Neural crest cell (in vitro differentiated cells): ENCODE measurements at regions not wholly inside any gene's neighbourhood (a gene's known extent, or its start where the extent isn't known, plus 50 kb on each side); places are given as distances from the start of the nearest gene placed in this dataset.

Experiments
- DNase-seq: peaks from one replicate; pipeline ENCODE4 v3.0.0; 2021; ENCODE audit warnings: low read depth, mixed read lengths, low spot score
- H3K27ac Mint-ChIP-seq: one replicate; pipeline ENCODE4 v1.8.0; 2021; ENCODE audit warnings: mild to moderate bottlenecking, mixed read lengths; ENCODE audit not compliant: unreplicated experiment
- H3K27me3 Mint-ChIP-seq: 2 replicates; pipeline ENCODE4 v1.8.0; 2021; ENCODE audit warnings: low read depth, mild to moderate bottlenecking, mixed read lengths
- H3K36me3 Mint-ChIP-seq: 2 replicates; pipeline ENCODE4 v1.8.0; 2021; ENCODE audit warnings: low read depth, mild to moderate bottlenecking, mixed read lengths
- H3K4me1 Mint-ChIP-seq: 2 replicates; pipeline ENCODE4 v1.8.0; 2021; ENCODE audit warnings: mixed read lengths
- H3K4me3 Mint-ChIP-seq: one replicate; pipeline ENCODE4 v1.8.0; 2021; ENCODE audit warnings: mild to moderate bottlenecking, mixed read lengths
- H3K9me3 Mint-ChIP-seq: 2 replicates; pipeline ENCODE4 v1.8.0; 2021; ENCODE audit warnings: mixed read lengths
- TF ChIP-seq, protein P1 (sequence below): fragments of 200-600 bp; sonication (generic); conservative IDR thresholded peaks from 2 replicates; pipeline ENCODE4 v1.5.0; 2021; ENCODE audit warnings: antibody characterized with exemption, mild to moderate bottlenecking

DNA sequence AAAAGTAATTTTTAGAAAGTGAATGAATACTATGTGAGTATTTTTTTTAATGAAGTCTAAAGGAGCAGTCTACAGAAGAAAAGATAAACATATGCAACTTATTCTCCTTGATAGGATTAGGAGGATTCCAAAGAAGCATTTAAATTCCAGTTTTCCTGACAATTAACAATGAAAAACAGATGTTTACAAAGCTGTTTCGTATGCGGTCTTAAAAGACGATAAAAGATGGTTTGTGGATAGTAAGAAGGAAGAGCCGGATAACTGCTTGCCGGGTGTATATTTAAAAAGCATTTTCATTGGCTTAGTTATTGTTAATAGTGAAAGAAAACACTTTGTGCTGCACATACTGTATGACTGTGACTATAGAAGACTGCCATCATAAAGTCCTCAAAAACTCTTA is 120.0 kb upstream of the C11orf58 start:
- Mint-ChIP-seq H3K27me3 (peaks cover 11% of the 10 kb centered on the region), H3K9me3 (peaks cover 6% of the 10 kb centered on the region), H3K27ac (no peak overlapping the region), H3K36me3 (peaks cover 6% of the 10 kb centered on the region), H3K4me1 (peaks cover 9% of the 10 kb centered on the region), H3K4me3 (no peak overlapping the region)
- no peak for DNase-seq
- TF ChIP-seq, protein P1, sequence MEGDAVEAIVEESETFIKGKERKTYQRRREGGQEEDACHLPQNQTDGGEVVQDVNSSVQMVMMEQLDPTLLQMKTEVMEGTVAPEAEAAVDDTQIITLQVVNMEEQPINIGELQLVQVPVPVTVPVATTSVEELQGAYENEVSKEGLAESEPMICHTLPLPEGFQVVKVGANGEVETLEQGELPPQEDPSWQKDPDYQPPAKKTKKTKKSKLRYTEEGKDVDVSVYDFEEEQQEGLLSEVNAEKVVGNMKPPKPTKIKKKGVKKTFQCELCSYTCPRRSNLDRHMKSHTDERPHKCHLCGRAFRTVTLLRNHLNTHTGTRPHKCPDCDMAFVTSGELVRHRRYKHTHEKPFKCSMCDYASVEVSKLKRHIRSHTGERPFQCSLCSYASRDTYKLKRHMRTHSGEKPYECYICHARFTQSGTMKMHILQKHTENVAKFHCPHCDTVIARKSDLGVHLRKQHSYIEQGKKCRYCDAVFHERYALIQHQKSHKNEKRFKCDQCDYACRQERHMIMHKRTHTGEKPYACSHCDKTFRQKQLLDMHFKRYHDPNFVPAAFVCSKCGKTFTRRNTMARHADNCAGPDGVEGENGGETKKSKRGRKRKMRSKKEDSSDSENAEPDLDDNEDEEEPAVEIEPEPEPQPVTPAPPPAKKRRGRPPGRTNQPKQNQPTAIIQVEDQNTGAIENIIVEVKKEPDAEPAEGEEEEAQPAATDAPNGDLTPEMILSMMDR: no peak

DNA sequence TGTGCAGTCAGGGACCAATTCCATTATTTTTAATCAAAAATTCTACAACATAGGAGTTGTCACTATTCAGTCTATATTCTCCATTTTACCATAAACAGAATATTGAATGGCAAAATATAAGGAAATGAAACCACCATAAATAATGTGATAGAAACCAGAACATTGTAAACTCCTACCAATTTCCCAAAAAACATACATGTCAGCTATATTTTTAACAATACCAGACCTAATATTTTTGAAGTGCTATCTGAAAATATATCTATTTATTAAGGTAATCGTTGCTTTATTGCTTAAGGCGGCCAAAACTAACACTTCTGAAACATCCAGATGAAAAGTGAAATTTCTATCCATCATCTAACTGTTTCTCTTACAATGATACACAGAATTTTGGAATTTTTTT is 123.0 kb upstream of the C11orf58 start:
- Mint-ChIP-seq H3K36me3 (no peaks in the 10 kb centered on the region), H3K4me3 (no peak overlapping the region), H3K27me3 (peaks cover 11% of the 10 kb centered on the region), H3K9me3 (no peaks in the 10 kb centered on the region), H3K4me1 (peaks cover 32% of the 10 kb centered on the region), H3K27ac (no peak overlapping the region)
- TF ChIP-seq, protein P1: no peak
- DNase-seq: no peak

DNA sequence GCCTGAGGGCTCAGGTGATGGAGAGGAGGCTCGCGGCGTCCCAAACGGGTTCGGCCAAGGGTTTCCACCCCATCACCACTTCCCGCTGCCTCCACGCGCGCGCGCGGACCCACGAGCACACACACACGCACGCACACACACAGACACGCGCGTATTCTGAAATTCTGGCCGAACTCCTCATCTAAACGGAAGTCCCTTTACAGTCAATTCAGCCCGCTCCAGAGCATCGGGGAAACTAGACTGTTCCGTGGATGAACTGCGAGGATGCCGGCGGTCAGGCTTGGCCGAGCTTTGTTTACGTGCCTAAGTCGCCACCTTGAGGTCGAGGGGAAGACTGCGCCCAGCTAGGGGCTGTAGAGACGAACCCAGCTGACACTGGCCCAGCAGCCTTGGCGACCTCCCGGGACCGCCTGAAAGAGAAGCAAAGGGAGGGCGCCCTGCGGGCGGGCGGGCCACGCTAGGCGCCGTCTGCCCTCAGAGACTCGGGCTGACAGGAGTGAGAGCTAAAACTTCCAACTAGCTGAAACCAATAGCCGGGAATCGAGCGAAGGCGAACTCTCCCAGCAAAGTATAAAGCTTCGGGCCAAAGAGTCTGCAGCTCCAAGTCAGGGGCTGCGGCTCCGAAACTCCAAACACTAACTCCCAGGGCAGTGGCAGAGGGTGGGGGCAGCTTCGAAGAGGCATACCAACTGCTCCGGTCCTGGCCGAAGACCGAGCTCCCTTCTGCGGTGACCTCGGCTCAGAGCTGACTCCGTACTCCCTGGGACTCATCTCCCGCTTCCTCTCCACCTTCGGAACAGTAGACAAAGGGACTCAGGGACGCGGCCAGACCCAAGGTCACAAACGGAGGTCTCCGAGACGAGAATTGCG is 124.7 kb upstream of the C11orf58 start:
- H3K27ac Mint-ChIP-seq: peak overlapping the region; percentile 95

DNA sequence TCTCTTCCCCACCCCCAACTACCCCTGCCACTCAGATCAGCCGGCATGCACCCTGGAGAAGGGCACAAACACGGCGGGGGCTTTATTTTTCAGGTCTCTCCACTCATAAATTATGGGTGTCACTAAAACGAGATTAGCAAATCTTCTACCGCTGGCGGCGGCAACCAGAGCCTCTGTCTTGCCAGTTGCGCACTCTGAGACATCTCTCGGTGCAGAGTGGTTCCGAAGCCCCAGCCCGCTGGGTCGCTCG is 125.3 kb upstream of the C11orf58 start:
- peak overlapping the region; percentile 13 for H3K27ac Mint-ChIP-seq
- no peak for DNase-seq

More for the DNA sequence above, 124.7 kb upstream of the C11orf58 start:
- TF ChIP-seq, protein P1: peak; percentile 95
- H3K4me3 Mint-ChIP-seq: peak overlapping the region; percentile 90
- no peaks in the 10 kb centered on the region for H3K9me3 Mint-ChIP-seq
- H3K27me3 Mint-ChIP-seq: peaks cover 11% of the 10 kb centered on the region
- H3K4me1 Mint-ChIP-seq: peaks cover 32% of the 10 kb centered on the region
- no peaks in the 10 kb centered on the region for H3K36me3 Mint-ChIP-seq
- peak; percentile 94 for DNase-seq

DNA sequence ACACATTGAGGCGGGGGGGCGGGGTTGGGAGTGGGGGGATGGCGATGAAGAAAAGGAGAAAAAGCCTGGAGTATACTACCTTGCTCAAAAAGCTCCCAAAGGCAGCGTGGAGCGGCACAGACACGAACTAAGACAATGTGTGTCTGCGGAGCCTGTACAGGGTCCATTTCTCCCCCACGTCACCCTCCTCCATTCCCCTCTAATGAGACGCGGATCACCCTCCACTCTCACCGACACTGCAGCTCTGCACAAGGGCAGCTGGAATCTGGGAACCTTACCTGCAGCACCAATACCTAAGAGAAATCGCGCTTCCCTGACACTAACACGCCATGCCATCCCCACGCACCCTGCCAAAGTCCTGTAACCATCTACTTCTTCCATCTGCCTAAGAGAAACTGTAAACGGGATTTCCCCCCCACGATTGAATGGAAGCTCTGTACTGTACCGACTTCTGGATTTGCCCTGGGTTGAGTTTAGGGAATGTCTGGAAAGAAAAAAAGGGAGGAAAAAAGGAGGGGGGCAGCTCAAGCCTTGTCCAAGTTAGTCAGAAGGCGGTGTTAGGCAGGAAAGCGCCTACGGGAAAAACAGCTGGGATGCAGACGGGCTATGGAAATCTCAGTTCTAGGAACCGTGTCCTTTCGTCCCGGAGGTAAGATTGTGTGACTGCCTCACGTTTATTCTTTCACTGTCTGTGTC is 125.7 kb upstream of the C11orf58 start:
- no peak overlapping the region for H3K27ac Mint-ChIP-seq
- no peak for DNase-seq
- peaks cover 7% of the 10 kb centered on the region for H3K27me3 Mint-ChIP-seq
- peaks cover 32% of the 10 kb centered on the region for H3K4me1 Mint-ChIP-seq
- H3K4me3 Mint-ChIP-seq: peak overlapping the region; percentile 90
- H3K36me3 Mint-ChIP-seq: no peaks in the 10 kb centered on the region
- TF ChIP-seq, protein P1: no peak
- H3K9me3 Mint-ChIP-seq: no peaks in the 10 kb centered on the region

More for the DNA sequence above, 125.3 kb upstream of the C11orf58 start:
- Mint-ChIP-seq H3K9me3 (no peaks in the 10 kb centered on the region), H3K4me3 (peak overlapping the region; percentile 90), H3K27me3 (peaks cover 7% of the 10 kb centered on the region), H3K4me1 (peaks cover 32% of the 10 kb centered on the region), H3K36me3 (no peaks in the 10 kb centered on the region)
- TF ChIP-seq, protein P1: no peak
